H9 (cell line): ENCODE measurements at regions not wholly inside any gene's neighbourhood (a gene's known extent, or its start where the extent isn't known, plus 50 kb on each side); places are given as distances from the start of the nearest gene placed in this dataset.

Experiments
- DNase-seq: peaks from one replicate; pipeline ENCODE4 v3.0.0-alpha.2; 2017
- H2AFZ ChIP-seq: one replicate; pipeline ENCODE4 v1.6.1; 2013; ENCODE audit warnings: mild to moderate bottlenecking, low read length, control low read depth, moderate library complexity
- H2AK5ac ChIP-seq: 2 replicates; pipeline ENCODE4 v1.6.1; 2013; ENCODE audit warnings: low read length, control low read depth, mixed read lengths; ENCODE audit not compliant: insufficient read length
- H2BK120ac ChIP-seq: one replicate; pipeline ENCODE4 v1.6.1; 2013; ENCODE audit warnings: low read depth, mild to moderate bottlenecking, low read length, control low read depth, inconsistent platforms; ENCODE audit not compliant: poor library complexity, severe bottlenecking
- H2BK12ac ChIP-seq: 2 replicates; pipeline ENCODE4 v1.6.1; 2013; ENCODE audit warnings: low read length, control low read depth, mixed read lengths, low read depth; ENCODE audit not compliant: insufficient read length
- H2BK15ac ChIP-seq: 2 replicates; pipeline ENCODE4 v1.6.1; 2013; ENCODE audit warnings: low read depth, low read length, control low read depth
- H2BK20ac ChIP-seq: one replicate; pipeline ENCODE4 v1.6.1; 2013; ENCODE audit warnings: low read depth, mild to moderate bottlenecking, low read length, control low read depth, inconsistent platforms; ENCODE audit not compliant: poor library complexity, severe bottlenecking
- H2BK5ac ChIP-seq: 2 replicates; pipeline ENCODE4 v1.6.1; 2013; ENCODE audit warnings: low read length, control low read depth, mixed read lengths; ENCODE audit not compliant: insufficient read length
- H3K14ac ChIP-seq: 2 replicates; pipeline ENCODE4 v1.6.1; 2013; ENCODE audit warnings: low read length, control low read depth; ENCODE audit not compliant: insufficient read depth
- H3K18ac ChIP-seq: 2 replicates; pipeline ENCODE4 v1.6.1; 2013; ENCODE audit warnings: low read depth, mild to moderate bottlenecking, mixed read lengths, low read length, control low read depth; ENCODE audit not compliant: insufficient read length
- H3K23ac ChIP-seq: 2 replicates; pipeline ENCODE4 v1.6.1; 2013; ENCODE audit warnings: low read length, control low read depth, mixed read lengths, low read depth; ENCODE audit not compliant: insufficient read length
- H3K23me2 ChIP-seq: 2 replicates; pipeline ENCODE4 v1.6.1; 2013; ENCODE audit warnings: low read depth, mild to moderate bottlenecking, mixed read lengths, low read length, control low read depth; ENCODE audit not compliant: insufficient read length, poor library complexity, severe bottlenecking
- H3K27ac ChIP-seq: 2 replicates; pipeline ENCODE4 v1.5.1; 2013; ENCODE audit warnings: low read length, control low read depth, mixed read lengths, low read depth; ENCODE audit not compliant: insufficient read length
- H3K27me3 ChIP-seq: 2 replicates; pipeline ENCODE4 v1.6.1; 2013; ENCODE audit warnings: low read length, control low read depth, inconsistent platforms; ENCODE audit not compliant: insufficient read depth
- H3K4ac ChIP-seq: 2 replicates; pipeline ENCODE4 v1.6.1; 2013; ENCODE audit warnings: low read depth, mild to moderate bottlenecking, control low read depth, inconsistent platforms, low read length, moderate library complexity
- H3K4me1 ChIP-seq: 2 replicates; pipeline ENCODE4 v1.6.1; 2013; ENCODE audit warnings: low read length, control low read depth, inconsistent platforms; ENCODE audit not compliant: insufficient read depth
- H3K4me2 ChIP-seq: 2 replicates; pipeline ENCODE4 v1.6.1; 2013; ENCODE audit warnings: low read length, control low read depth, mixed read lengths; ENCODE audit not compliant: insufficient read length, insufficient read depth
- H3K56ac ChIP-seq: 2 replicates; pipeline ENCODE4 v1.6.1; 2013; ENCODE audit warnings: low read depth, mild to moderate bottlenecking, mixed read lengths, low read length, control low read depth; ENCODE audit not compliant: insufficient read length
- H3K79me1 ChIP-seq: 2 replicates; pipeline ENCODE4 v1.6.1; 2013; ENCODE audit warnings: low read depth, mild to moderate bottlenecking, moderate library complexity, low read length, control low read depth, inconsistent platforms; ENCODE audit not compliant: insufficient read depth, poor library complexity, severe bottlenecking
- H3K79me2 ChIP-seq: 2 replicates; pipeline ENCODE4 v1.6.1; 2013; ENCODE audit warnings: low read length, control low read depth, inconsistent platforms; ENCODE audit not compliant: insufficient read depth
- H3K9ac ChIP-seq: 2 replicates; pipeline ENCODE4 v1.6.1; 2013; ENCODE audit warnings: low read length, control low read depth, mixed read lengths; ENCODE audit not compliant: insufficient read length; ENCODE audit errors: extremely low read depth
- H3K9me3 ChIP-seq: one replicate; pipeline ENCODE4 v1.6.1; 2013; ENCODE audit warnings: low read depth, low read length, inconsistent platforms; ENCODE audit not compliant: control insufficient read depth
- H3T11ph ChIP-seq: one replicate; pipeline ENCODE4 v1.6.1; 2013; ENCODE audit warnings: mild to moderate bottlenecking, low read length, control low read depth, inconsistent platforms
- H4K20me1 ChIP-seq: one replicate; pipeline ENCODE4 v1.6.1; 2013; ENCODE audit not compliant: control insufficient read depth, insufficient read length, insufficient read depth
- H4K5ac ChIP-seq: 2 replicates; pipeline ENCODE4 v1.6.1; 2013; ENCODE audit warnings: low read depth, mild to moderate bottlenecking, mixed read lengths, low read length, control low read depth; ENCODE audit not compliant: insufficient read length
- H4K8ac ChIP-seq: replicated peaks from 2 replicates; pipeline ENCODE4 v1.6.1; 2013; ENCODE audit warnings: low read length, control low read depth, mixed read lengths, low read depth; ENCODE audit not compliant: insufficient read length
- H4K91ac ChIP-seq: 2 replicates; pipeline ENCODE4 v1.6.1; 2013; ENCODE audit warnings: low read depth, mild to moderate bottlenecking, moderate library complexity, mixed read lengths, low read length, control low read depth; ENCODE audit not compliant: insufficient read length
- H3K27ac Mint-ChIP-seq, 3 experiments: 2 replicates in 2 of 3; 3 replicates in 1 of 3; pipeline ENCODE4 v1.8.0; 2020 to 2021; ENCODE audit warnings: mixed read lengths in 3 of 3, mild to moderate bottlenecking in 1 of 3, moderate library complexity in 1 of 3
- H3K27me3 Mint-ChIP-seq: 2 replicates; pipeline ENCODE4 v1.8.0; 2021; ENCODE audit warnings: low read depth, mild to moderate bottlenecking, moderate library complexity, mixed read lengths
- H3K36me3 Mint-ChIP-seq, 3 experiments: 2 replicates in 2 of 3; 3 replicates in 1 of 3; pipeline ENCODE4 v1.8.0; 2020 to 2021; ENCODE audit warnings: low read depth in 3 of 3, mixed read lengths in 3 of 3; ENCODE audit not compliant: insufficient read depth in 1 of 3
- H3K4me1 Mint-ChIP-seq, 2 experiments: 2 replicates each; pipeline ENCODE4 v1.8.0; 2020; ENCODE audit warnings: mixed read lengths in 2 of 2
- H3K4me3 Mint-ChIP-seq, 2 experiments: 2 replicates in 1 of 2; 3 replicates in 1 of 2; pipeline ENCODE4 v1.8.0; 2020 to 2021; ENCODE audit warnings: mild to moderate bottlenecking in 2 of 2, mixed read lengths in 2 of 2, moderate library complexity in 1 of 2
- H3K9me3 Mint-ChIP-seq, 2 experiments: 2 replicates in 1 of 2; 3 replicates in 1 of 2; pipeline ENCODE4 v1.8.0; 2020; ENCODE audit warnings: mild to moderate bottlenecking in 2 of 2, mixed read lengths in 2 of 2, moderate library complexity in 1 of 2
- CTCF ChIP-seq: fragments of 200-600 bp; sonication (generic); conservative IDR thresholded peaks from 3 replicates; pipeline ENCODE4 v1.8.0; 2021; ENCODE audit warnings: antibody characterized with exemption, mild to moderate bottlenecking
- WGBS: extraction: QIAGEN DNeasy Blood & Tissue Kit; methylation state at CpG from one replicate; pipeline ENCODE4 v1.1.7; 2013; ENCODE audit warnings: missing lambda C conversion rate, low lambda C conversion rate, mixed read lengths; ENCODE audit not compliant: insufficient read length; ENCODE audit errors: extremely low coverage; 5-methylcytosine and 5-hydroxymethylcytosine counted together

DNA sequence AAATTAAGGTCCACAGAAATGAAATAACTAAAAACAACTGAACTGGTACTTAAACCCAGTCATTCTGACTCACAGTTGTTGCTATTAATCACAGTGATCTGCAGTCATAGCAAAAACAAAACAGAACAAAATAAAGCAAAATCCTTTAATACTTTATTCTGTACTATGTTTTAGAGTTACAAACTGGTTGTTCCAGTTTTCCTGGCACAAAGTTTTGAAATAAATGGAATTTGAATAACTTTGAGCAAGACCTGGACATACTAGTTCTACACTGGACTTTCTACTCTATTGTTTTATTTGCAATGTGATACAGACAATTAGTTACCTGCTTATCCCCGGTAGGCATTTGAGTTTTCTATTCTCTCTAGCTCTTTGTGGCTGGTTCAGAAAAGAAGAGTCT, 147.9 kb downstream of the DMRT2 start:
- Histone ChIP-seq H3K4ac (no peak overlapping the region), H4K20me1 (no peaks in the 10 kb centered on the region), H3T11ph (no peak overlapping the region), H3K56ac (no peak overlapping the region), H4K91ac (no peak overlapping the region), H2BK5ac (no peak overlapping the region), H3K4me1 (no peaks in the 10 kb centered on the region), H2AFZ (no peak overlapping the region), H3K14ac (no peak overlapping the region), H3K79me1 (no peaks in the 10 kb centered on the region), H3K18ac (no peak overlapping the region), H3K27me3 (no peaks in the 10 kb centered on the region), H2AK5ac (no peak overlapping the region), H2BK20ac (no peak overlapping the region), H2BK12ac (no peak overlapping the region), H3K23ac (no peak overlapping the region), H2BK15ac (no peak overlapping the region), H3K23me2 (no peaks in the 10 kb centered on the region), H2BK120ac (no peak overlapping the region), H3K79me2 (no peaks in the 10 kb centered on the region), H3K9ac (no peak overlapping the region), H3K4me2 (no peak overlapping the region), H4K5ac (no peak overlapping the region), H3K27ac (no peak overlapping the region), H3K9me3 (peaks cover 4% of the 10 kb centered on the region), H4K8ac (no peak overlapping the region)
- peaks cover 2% of the 10 kb centered on the region; the same call in 1 of the 2 replicates for H3K27me3 Mint-ChIP-seq
- H3K27ac Mint-ChIP-seq = no peak overlapping the region
- no CpG with 5 or more reads among the region's 1 CpG for WGBS
- DNase-seq = no peak
- peaks cover 20 to 32% of the 10 kb centered on the region in 2 experiments for H3K9me3 Mint-ChIP-seq
- H3K4me1 Mint-ChIP-seq = peaks cover 0 to 6% of the 10 kb centered on the region in 2 experiments; a peak in 1 of 4 replicates
- H3K36me3 Mint-ChIP-seq = peaks cover 0 to 9% (median 4%) of the 10 kb centered on the region in 3 experiments; a peak in 4 of 7 replicates
- no peak for TF ChIP-seq CTCF
- H3K4me3 Mint-ChIP-seq = no peak overlapping the region
